Amniotic stem cell (primary cell): ENCODE measurements at regions not wholly inside any gene's neighbourhood (a gene's known extent, or its start where the extent isn't known, plus 50 kb on each side); places are given as distances from the start of the nearest gene placed in this dataset.

Experiments used
- DNase-seq: peaks from one replicate; lab custom pipeline; 2025; lab: John Stamatoyannopoulos, UW

DNA sequence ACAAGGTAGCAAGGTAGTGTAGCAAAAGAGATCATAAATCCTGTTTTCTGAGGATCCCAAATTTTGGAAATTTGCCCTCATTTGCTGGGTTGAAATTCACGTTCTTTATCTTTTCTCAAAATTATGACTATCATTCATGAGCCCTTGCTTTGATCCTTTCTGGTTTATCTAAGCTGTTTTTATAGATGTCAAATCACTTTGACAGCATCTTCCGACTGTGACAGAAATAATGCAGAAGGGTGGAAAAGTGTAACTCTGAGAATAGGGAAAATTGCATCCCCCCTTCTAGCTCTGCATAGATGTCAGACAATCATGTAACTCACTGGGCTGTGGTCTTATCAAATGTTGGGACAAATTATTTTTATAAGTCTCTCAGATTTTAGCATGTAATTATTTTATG, 550.1 kb downstream of the OMA1 start:
- DNase-seq = no peak

DNA sequence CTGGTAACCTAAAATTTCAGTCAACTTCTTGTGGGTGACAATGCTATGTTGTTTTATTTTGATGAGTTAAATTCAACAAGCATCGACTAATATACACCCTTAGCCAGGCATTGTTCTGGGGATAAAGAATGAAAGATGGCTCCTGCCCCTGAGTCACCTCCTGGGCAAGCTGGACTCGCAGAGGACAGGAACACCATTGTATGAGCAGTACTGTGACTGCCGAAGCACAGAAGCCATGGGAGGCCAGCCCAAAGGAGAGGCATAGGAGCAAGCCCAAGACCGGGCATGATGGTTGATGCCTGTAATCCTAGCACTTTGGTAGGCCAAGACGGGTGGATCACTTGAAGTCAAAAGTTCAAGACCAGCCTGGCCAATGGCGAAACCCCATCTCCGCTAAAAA, 555.2 kb downstream of the OMA1 start:
- DNase-seq = no peak

DNA sequence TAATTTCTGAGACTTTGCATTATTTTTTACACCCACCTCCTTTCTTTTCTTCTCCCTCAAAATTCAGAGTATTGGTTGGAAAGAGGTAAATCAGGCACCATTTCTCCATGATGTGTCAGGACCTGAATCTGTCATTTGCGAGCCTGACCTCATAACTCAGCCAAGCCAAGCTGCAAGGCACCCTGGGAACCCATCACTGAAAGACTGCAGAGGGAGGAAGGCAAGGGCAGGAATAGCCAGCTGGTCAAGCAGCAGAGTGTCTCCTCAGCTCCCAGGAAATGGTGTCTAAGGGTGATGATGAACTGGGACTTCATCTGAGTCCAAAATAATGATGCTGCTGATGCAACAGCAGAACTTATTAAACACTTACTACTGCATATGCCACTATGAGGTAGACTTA, 556.6 kb downstream of the OMA1 start:
- no peak for DNase-seq

DNA sequence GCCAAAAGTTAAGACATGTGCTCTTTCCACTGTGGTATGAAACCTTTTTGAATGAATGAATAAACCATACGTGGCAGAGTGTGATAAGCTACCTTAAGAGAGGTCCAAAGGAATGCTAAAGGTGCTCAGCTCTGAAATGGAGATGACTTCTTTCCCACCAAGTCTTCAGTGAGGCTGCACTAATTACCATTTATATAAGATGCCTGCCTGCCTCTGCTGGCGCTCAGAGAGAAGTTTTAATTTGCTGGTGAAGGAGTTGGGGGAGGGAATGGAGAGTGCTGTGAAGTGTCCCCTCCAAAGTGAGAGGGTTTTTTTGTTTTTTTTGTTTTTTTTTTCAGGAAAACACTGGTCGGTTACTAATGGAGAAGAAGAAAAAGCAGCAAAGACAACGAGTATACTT, 559.0 kb downstream of the OMA1 start:
- DNase-seq = no peak

DNA sequence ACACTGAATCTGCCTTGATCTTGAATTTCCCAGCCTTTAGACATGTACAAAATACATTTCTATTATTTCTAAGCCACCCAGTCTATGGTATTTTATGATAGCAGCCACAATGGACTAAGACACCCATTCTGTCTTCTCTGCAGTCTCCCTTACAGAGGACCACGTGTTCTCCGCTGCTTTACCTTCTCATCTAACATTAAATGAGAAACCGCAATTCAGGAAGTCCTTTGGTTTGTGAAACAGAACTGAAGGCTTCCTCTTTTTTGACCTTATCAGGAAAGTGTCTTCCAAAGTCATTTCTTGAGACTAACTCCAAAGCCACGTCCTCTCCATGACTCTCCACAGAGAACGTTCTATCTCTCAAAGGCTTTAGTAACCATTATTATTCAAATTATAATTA, 560.1 kb downstream of the OMA1 start:
- no peak for DNase-seq

DNA sequence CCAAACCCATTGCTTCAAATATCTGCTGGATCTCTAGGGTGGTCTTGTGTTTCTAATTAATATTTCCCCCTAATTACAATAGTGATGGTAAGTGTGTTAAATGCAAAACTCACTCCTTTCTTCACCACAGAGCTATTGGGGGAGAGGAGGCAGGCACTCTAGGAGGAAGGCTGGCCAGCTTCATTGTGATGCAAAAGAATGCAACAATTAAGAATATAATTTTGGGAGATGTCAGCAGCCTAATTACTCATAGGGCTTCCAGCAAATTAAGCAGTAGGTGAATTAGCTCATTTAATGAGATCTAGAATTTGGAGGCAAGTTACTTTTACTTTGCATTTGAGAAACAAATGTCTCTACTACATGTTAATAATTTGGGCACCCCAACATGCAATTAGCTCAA, 560.4 kb upstream of the DAB1 start:
- DNase-seq = no peak

DNA sequence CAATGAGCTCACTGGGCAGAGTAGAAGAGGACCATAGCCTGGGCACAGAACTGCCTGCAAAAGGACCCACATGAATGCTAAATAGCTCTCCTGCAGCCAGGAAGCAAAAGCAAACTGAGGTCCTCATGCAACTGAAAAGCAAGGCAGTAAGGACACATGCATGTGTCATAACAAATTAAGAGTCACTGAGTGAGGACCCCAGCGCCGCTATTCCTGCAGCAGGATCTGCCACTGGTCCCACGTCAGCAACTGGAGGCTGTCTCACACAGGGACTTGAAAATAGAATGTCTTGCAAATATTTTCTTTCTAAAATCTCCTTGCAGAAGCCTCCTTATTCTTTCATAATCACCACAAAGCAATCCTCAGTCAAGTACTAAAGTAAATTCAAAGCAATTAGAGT, 559.6 kb upstream of the DAB1 start:
- DNase-seq = no peak

DNA sequence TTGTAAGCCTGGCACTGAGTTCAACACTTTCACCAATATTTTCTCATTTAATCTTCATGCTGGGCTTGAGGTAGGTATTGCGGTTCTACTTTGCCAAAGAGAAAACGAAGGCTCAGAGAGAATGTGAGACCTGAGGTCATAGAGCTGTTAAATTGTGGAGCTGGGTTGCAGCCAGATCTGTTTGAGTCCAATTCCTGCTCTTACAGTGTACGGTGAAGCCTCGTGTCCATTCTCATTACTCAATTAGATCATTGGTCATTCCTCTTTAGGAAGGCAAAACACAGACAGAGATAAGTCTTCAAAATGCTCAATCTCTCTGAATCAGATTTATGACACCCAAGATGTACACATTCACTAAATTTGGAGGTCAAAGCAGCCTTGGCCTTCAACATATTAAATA, 559.0 kb upstream of the DAB1 start:
- DNase-seq = no peak

DNA sequence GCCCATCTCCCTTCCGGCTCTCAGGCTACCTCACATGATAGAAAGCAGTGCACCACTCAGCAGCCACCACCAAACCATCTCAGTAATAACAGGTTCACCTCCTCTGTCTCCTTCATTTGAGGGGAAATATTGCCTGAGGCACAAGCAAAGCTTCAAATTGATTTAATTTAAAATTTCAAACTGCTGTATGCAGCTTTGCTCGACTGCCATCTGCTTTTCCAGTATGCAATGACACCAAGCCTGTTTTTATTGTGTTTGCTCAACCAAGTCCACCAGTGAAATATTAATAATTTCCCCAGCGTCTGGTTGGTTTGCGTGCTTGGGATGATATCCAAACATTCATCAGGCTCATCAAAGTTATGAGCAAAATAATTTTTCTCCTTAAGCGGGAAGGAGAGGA, 552.4 kb upstream of the DAB1 start:
- no peak for DNase-seq

DNA sequence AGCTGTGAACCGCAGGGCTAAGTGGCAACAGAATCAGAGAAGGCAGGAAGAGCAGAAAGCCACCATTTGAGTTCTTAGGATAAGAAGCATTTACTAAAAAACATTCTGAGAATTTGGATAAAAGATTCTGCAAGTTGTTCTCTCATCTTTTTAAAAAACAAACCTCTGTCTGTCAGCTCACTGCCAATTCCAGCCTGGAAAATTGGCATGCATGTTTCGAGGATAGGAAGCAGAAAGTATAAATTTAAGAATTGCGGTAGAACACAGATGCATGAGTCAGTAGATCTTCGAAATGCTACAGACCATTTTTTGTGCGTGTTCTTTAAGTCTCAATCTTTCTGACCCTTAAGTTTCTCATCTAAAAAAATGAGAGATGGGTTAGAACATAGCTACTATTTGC, 544.5 kb upstream of the DAB1 start:
- DNase-seq = no peak

DNA sequence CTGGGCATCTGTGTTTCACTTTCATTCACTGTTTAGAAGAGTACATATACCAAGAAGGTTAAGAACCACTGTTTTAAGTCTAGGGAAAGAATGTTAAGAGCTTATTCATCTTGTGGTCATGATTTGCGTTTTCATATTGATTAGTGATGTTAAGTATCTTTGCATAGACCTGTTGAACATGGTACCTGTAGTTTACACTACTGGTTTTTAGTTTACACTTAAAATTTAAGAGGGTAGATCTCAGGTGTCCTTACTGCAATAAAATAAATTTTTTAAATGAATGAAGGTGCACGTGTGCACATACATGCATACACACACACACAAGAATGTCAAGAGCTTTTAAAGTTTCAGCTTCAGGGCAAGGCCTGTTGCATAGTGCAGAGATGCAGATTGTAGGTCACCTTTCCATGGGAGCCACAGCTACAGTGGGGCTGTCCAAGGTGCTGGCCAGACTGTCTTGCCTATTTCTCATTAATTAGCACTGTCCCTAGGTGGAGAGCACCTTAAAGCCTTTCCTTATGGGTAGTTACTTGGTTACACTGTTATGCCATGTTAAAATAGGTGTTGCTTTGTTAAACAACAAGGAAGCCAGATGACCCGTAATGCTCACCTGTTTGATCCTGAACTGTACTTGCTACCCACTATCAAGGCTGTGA, 543.0 kb upstream of the DAB1 start:
- no peak for DNase-seq

DNA sequence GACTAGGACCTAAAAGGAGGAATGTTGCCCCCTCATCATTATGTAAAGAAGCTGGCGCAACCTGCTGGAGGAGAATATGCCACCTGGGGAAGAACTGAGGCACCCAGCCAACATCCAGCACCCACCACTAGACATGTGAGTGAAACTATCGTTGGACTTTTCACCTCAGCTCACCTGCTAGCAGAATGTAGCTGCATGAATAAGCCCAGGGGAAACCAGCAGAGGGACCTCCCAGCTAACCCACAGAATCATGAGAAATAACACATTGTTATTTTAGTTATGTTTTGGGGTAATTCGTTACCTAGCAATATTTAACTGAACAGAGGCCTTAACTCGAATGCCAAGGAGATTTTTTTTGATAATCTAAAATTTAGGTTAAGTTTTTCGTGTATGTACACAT, 542.5 kb upstream of the DAB1 start:
- DNase-seq = no peak

DNA sequence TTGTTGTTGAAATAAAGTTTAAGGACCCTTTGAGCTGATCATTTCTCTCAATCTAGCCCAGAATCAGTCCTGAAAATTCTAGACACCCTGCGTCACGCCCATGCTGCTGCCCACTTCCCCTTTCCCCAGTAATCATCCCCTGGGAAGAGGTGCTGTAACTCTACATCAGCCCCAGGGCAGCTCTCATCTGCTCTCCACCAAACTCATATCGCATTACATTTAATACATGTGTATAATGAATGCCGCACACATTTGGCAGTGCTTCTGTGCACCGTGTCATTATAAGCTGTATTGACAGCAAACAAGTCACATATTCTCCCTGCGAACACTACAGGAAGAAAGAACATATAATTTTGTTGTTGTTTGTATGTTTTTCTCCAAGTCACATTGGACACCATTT, 539.7 kb upstream of the DAB1 start:
- no peak for DNase-seq

DNA sequence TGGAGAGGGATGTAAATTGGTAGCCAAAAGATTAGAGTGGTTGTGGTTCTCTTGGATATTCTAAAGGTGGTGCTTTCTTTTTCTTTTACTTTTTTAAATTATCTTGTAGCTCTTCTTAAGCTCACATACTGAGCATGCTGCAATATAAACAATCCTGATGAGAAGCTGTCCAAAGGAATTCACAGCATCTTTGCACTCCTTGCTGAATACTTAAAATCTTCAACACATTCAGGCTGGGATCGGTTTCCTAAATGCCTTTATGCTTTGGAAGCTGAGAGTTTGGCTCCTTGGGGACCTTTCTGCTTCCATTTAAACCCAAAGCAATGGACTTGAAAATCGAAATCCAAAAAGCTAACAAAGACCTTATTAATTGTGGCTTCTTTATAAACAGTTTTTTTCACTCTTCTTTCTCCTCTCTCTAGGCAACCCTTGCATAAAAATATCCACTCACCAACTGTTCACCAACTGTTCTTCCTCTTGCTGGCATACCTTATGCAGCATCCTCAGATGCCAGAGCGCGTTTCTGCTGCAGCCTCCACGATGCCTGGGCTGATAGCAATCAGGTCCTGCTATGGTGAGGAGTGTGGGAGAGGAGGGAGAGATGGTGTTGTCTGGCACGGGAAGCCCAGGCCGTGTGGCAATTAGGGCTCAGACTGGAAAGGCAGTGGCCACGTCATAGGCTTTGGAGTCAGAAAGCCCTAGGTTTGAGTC, 535.8 kb upstream of the DAB1 start:
- no peak for DNase-seq

DNA sequence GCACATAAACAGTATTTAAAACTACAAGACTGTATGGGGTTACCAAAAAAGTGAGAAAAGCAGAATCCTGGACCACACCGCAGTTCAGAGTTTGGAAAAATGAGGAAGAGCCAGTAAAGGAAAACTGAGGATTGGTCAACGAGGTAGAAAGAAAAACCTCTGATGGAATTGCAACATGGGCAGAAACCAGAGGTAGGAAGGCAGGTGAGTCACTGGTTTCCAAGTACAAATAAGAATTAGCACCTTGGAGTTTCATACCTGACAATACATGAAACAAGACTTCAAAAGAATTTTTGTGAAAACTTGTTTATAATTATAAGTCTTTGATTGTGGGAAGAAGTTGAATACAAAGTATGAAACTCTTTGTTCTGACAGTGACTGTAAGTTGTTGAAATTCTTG, 533.7 kb upstream of the DAB1 start:
- DNase-seq = no peak

DNA sequence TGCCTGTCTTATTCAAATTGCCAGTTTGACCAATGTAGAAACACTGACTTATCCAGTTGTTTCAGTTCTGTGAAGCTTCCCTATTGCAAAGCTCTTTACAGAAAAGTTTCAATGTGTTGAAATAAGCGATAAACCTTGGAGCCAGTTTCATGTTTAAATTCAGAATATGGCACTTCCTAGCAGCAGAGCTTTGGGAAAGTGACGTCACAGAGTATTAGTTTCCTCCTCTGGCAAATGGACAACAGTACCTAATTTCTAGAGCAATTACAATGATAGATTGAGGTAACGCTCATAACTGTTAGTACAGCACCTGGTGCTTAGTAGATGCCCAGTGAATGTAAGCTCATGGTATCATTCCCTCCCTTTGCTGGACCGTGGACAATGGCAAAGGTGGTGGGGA, 527.5 kb upstream of the DAB1 start:
- no peak for DNase-seq

DNA sequence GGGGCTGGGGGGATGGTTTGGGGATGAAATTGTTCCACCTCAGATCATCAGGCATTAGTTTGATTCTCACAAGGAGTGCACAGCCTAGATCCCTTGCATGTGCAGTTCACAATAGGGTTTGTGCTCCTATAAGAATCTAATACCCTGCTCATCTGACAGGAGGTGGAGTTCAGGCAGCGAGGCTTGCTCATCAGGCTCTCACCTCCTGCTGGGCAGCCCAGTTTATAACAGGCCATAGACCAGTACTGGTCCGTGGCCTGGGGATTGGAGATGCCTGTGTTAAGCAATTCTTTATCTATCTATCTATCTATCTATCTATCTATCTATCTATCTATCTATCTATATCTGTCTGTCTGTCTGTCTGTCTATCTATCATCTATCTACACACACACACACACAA, 525.3 kb upstream of the DAB1 start:
- DNase-seq = no peak

DNA sequence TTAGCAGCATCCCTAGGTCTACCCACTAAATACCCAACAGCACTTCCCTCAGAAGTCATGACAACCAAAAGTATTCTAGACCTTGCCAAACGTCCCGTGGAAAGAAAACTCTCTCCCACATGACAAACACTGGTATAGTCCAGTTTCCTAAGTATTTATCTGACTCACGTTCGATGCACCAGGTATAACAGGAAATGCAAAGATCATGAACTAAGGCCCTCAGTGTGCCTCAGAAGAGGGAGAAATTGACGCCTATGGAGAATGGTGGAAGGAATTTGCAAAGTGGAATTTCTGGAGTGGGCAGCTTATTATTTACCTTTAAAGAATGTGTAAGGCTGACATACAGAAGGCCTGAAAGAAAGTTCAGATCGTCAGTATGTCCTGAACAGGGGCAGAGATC, 523.6 kb upstream of the DAB1 start:
- no peak for DNase-seq

DNA sequence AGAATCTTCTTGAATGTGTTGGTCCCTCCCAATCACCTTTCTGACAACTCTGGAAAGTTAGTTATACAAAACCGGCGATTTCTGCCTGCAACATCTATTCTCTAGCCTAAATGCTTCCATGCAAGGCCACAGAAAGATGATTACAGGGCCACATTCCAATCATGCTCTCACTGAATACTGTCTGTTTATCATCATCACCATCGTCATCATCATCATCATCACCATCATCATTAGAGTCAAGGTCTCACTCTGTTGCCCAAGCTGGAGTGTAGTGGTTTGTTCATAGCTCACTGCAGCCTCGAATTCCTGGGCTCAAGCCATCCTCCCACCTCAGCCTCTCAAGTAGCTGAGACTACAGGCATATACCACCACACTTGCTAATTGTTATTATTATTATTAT, 521.2 kb upstream of the DAB1 start:
- DNase-seq = no peak

DNA sequence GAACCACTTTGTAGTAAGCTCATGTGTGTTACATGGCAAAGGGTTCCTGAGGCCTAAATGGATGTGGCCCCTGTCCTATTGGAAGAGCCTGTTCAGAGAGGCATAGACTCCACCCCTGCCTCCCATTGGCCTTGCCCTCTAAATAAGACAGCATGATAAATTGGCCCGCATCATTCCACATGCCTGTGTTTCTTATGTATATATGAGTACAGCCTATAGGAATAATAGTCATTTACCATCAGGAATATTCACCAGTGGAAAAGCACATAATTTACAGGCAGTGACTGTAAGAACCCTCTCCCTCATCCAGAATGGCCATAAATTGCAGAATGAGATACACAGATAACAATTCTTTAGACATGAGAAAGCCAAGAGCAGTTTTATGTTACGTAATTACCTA, 519.5 kb upstream of the DAB1 start:
- no peak for DNase-seq

DNA sequence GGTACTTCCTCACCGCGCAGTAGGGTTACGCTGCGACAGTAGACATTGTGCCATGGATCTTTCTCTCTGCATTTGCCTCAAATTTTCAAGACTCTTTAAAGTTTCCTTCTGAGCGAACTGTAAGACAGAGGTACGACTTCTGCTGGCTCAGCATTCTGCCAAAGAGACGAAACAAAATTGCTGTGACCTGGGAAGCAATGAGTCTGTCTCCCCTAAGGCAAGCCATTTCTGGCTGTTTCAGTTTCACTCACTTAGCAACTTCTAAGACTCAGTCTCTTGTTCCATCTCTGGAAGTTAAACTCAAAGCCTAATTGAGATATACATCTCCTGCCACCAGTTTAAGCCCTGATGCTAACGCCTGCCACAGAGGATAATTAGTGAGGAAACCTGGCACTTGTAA, 510.9 kb upstream of the DAB1 start:
- DNase-seq = no peak

DNA sequence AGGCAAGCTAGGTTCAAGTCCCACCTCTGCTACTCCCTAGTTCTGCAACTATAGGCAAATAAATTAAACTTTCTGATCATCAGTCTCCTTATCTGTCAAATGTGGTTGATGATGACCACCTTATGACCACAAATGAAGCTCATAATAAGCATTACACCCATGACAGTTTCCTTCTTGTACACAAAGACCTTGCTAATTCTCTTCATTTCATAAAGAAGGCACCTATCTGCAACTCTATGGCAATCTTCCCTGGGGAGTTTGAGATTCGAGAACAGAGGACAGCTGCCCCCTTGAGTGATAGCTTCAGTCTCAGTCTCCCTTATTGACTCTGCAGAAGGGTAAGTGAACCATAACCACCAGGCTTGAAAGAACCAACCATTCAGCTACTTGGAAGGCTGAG, 503.1 kb upstream of the DAB1 start:
- DNase-seq = no peak

DNA sequence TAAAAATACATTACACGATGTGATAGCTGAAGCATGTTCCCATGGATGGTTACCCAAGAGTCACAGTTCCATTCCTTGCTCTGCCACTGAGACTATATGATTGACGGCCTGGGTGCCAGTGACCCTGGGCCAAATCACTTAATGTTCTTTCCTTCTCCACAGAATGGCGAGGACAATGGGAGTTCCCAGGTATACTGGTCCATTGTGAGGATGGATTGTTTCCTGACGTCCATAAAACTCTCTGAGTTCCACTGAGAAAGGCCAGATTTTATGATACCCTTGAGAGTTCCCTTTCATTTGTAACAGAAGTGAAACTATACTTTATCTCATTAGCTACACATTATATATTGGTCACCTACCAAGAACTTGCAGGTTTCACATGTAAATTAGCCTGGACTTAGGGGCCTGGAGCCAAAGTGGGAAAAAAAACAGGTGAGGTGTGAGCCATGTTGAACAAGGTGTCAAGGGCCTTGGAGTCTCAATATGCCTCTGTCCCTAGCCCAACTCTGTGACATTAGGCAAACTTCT, 502.2 kb upstream of the DAB1 start:
- no peak for DNase-seq

DNA sequence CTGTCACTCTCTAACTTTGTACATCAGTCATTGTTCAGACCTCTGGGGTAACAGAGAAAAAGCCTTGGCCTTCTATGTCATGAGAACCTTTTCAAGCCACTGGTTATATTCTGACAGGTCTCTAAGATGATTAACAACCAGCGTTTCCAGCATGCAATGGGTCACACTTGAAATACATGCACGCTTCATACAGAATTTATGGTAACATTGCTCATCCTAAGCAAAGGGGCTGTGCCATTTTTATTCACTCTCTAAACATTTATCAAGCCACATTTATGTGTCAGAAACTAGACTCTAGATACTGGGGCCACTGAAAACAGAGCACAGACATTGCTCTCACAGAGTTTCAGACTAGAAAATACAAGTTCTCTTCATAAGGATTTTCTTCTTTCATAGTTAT, 501.4 kb upstream of the DAB1 start:
- DNase-seq = no peak
